SKM-1 treated with dmso at 0.1 percent for 144 hours (cell line): ENCODE measurements at regions not wholly inside any gene's neighbourhood (a gene's known extent, or its start where the extent isn't known, plus 50 kb on each side); places are given as distances from the start of the nearest gene placed in this dataset.

Source experiments
- DNase-seq: peaks from one replicate; lab custom pipeline; 2025; ENCODE audit not compliant: unreplicated experiment; lab: John Stamatoyannopoulos, UW

DNA sequence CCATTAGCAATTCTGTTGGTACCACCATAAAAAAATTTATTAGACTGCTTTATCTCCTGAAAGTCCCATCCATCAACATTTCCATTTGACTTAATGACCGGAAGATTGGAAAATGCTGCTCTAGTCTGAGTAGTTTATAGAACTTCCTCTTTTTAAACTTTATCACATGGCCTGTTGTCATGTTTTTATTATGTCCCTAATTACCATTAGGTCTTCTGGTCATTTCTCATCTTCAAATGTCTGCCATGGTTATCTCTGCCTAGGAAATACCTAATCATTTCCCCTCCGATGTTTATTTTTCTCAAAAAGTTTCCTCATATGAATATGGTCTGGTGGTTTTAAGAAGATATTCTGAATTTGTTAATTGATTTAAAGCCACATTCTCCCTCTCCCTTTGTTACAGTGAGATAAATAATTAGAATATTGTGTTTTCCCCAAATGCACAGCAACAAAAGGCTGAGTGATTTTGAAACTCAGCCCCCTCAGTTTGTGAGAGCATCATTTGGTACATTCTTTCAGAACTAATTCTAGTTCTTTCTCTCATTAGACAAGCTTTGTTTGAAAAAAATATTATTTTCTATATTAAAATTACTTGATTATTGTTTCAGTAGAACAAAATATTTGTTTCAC is 317.1 kb upstream of the ST6GAL2 start:
- no peak for DNase-seq

DNA sequence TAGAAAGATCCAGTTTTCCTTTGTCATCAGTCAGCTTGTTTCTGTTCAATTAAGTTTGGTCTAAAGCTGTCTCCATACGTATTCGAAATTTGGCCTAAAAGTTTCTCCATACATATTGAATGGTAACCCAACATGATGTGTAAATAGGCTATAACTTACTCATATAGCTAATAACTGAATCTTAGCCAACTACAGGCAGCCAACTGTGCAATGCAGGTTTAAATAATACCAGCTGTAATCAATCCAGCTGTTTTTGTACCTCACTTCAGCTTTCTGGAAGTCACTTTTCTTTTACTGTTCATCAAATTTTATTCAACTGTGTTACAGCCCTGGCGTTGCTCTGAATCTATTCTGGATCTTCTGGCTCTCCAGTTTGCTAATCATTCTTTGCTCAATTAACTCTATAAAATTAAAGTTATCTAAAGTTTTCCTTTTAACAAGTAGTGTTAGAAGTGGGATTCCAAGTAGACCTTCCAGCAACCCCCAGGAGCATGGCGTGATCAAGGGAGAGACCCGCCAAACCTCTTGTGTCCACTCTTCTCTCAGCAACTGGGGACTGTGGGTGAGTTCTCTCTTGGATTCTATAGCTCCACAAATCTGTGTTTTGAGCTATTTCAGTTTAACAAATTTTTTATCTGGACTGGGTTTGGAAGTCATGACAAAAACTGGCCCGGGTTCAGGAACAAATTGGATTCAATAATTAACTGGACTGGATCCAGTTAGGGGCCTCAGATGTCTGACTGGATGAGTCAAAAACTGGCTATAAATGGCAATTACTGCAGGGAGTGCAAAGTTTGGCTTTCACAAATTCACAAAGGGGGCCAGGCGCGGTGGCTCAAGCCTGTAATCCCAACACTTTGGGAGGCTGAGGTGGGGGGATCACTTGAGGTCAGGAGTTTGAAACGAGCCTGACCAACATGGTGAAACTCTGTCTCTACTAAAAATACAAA is 329.7 kb upstream of the ST6GAL2 start:
- DNase-seq, result no peak

DNA sequence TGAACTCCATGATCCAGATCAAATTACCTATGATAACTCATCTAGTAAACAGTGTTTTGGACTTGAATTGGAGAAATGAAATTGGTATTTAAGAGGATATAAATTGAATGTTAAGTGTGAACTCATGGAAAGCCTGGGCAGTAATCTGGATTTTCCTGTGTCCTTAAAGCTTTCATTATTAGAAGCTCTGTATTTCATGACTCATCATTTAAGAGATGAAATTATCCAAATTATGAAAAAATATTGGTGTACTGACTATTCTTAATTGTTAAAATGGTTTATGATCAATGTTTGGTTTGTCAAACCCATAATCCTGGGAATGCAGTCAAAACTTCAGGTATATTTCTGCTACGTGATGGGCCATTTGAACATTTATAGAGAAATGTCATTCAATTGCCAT is 332.2 kb upstream of the ST6GAL2 start:
- no peak for DNase-seq

DNA sequence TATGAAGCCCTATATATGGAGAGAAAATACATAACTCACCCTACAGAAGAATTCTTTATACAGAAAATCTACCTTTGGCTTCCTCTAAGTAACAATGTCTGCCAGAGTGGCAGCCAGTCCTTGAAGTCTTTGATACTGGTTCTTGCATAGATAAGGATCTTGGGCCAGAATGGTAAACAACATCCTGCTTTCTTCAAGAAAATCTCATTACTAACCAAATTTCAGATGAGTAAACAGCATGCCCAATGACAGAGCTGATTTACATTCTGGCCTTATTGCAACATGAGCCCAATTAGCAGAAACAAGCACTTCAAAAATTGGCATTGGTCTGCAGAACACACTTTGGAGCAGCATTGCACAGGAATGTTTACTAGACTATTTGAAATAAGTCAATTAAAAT is 336.5 kb upstream of the ST6GAL2 start:
- no peak for DNase-seq

DNA sequence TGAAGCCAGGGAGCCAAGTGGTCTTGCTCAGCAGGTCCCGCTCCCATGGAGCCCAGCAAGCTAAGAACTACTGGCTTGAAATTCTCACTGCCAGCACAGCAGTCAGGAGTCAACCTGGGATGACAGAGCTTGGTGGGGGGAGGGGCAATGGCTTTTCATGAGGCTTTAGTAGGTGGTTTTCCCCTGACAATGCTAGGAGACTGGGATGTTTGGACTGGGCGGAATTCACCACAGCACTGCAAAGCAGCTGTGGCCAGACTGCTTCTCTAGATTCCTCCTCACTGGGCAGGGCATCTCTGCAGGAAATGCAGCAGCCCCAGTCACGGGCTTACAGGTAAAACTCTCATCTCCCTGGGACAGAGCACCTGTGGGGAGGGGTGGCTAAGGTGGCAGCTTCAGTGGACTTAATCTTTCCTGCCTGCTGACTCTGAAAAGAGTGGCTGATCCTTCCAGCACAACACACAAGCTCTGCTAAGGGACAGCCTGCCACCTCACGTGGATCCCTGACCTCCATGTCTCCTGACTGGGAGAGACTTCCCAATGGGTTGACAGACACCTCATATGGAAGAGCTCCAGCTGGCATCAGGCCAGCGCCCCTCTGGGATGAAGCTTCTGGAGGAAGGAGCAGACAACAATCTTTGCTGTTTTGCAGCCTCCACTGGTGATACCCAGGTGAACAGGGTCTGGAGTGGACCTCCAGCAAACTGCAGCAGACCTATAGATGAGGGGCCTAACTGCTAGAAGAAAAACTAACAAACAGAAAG is 349.7 kb upstream of the ST6GAL2 start:
- DNase-seq, result no peak

DNA sequence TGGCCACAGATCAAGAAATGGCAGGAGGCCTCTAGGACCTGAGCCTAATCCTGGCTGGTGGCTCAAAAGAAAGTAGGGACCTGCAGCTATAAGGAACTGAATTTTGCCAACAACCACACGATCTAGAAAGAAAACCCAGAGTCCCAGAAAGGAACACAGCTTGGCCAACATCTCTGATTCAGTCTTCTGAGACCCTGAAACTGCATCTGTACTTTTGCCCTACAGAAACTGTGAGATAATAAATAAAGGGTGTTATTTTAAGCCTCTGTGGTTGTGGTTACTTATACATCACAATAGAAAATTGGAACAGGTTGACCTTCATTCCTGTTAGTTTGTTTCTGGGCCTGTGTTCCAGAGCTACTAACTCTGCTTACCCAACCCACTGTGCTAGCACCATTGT is 356.8 kb upstream of the ST6GAL2 start:
- DNase-seq, result no peak

DNA sequence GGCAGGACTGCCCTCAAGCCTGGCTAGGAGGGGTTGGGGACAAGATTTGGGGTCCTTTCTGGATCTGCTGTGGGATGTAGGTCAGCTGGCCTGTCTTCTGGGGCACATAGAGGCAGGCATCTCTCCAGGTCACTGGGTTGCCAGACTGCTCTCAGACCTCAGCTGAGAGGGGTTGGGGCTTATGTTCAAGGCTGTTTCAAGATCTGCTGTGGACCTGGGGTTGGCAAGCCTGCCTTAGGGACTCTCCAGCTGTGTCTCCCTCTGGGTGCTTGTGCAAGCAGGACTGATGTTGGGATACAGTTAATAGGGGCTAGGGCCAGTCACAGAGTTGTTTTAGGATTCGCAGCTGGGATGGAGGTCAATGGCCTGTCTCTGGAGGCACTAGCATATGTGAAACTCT is 363.0 kb upstream of the ST6GAL2 start:
- no peak for DNase-seq

DNA sequence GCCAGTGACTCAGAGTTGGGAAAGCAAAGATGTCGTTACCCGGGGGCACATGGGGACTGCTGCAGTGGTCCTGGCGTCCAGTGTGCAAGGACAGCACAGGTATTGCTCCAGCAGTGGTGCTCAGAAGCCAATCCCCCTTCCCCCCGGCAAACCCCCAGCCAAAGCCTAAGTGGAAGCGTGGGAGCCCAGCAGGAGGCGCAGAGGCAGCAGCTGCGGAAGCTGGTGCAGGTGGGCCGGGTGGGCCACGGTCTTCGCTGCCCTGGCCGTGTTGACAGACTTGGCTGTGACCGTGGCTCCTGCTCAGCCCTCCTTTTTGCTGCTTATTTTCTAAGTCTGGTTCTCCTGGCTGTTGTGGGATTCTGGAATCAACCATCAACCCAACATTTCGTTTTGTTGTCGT is 369.8 kb upstream of the ST6GAL2 start:
- no peak for DNase-seq

DNA sequence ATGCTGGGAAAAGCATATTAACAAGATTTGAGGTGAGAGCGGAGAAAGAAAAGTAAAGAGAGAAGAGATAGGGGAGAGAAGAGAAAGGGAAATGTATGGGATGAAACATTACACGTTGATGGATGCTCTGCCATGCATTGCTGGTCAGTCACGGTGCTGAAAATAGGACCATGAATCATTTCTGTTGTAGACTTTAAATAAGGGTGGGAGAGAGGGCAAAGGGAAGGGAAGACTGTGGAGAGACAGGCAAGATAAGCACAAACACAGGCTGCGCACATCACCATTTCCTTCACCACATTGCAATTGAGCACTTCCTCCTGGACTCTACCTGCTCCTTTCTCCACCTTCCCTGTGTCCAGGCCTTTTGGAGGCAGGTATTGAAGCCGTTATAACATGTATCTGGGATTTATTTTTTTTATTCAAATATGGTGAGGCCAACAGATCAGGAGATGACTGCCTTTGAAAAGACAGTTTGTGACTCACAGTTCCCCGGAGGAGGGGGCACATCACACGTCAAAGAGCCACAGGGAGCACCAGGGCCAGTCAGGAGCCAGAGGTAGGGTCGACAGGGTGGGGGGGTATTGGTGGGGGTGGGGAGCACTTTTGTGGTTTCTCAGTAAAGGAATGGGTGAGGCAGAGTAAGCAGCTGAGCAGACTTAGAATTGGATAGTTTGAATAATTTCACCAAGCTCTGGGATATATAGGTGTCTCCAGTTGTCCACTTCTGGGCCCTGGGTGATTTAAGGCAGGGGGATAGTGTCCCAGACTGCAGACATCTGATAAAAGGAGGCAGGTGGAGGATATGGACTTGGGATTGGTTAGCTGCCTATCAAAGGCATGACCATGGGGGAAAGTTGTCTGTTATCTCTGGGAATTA is 372.8 kb upstream of the ST6GAL2 start:
- DNase-seq, result no peak

DNA sequence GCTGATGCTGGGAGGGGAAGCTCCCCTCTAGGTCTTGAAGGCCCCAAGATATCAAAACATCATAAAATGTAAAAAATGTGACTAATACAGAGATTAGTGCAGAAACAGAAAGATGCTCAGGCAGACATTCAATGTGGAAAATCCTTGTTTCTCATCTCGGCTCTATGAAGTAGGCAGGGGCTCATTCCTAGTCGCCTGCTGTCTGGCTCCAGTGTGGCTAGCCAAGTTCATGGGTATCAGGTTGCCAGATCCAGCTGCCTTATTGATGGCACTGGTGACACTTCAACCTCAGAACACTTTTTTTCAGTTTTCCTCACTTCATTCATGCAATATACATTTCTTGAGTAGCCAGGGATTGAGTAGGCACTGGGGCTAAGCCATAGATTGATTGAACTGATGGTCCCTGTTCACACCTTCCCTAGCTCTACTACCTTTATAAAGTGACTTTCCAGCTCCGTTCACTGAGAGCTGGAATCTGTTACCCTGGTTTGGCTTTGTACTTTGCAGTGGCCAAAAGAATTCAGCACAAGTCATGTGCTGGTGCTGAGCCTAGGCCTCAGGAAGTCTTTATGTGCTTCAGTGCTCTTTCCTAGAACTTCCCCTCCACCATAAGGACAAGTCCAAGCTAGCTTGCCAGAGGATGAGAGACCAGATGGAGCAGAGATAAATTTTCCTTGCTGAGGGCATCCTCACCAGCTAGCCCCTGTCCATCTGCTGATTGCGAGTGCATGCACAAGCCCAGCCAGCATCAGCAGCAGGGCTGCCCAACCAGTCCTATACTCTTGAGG is 373.6 kb upstream of the ST6GAL2 start:
- no peak for DNase-seq

DNA sequence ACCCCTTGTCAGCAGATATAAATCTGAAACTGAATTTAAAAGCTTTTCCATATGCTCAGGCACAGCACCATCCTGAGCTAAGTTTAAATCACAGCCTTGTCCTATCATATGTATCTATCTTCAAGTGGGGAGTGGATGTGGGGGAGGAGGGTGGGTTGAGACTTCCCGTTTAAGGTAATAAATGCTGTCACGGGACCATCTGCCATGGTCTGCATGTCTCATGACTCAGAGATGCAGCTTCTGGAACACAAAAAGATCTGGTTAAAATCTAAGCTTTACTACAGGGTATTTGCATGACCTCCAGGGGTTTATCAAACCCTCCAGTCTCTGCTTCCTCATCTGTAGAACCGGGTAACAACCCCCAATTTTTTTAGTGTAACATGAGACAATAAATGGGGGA is 377.7 kb upstream of the ST6GAL2 start:
- DNase-seq, result no peak

DNA sequence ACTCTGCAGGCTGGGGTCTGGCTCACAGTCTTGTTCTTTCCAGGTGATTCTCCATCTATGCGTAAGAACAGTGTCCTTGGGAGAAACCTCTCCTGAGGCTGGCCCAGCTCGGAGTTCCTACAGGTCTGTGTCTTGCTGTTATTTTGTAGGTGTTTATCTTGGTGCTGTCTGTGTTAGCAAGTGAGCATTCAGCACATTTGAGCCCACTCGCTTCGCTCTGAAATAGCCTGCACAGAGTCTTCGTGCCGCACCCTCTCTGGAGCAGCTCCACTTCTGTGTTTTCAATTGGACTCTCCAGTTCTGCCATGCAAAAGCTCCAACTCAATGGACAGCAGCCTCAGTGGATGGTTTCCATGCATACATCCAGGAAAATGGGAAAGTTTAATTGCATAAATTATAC is 378.2 kb upstream of the ST6GAL2 start:
- no peak for DNase-seq

DNA sequence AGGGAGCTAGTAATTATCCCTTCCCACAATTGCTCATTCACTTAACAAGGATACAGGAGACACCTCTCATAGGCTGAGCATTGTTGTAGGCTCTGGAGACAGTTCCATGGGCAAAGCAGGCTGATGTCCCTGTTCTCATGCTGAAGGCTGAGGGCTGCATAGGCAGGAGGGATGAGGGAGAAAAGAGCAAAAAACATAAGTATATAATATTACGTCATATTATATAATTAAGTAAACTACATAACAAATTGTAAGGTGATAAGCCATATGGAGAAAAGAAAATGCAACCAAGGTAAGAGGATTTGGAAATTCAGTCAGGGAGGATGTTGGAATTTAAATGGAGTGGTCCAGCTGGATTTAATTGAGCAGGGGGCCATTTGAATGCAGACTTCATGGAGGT is 380.6 kb upstream of the ST6GAL2 start:
- DNase-seq, result no peak

DNA sequence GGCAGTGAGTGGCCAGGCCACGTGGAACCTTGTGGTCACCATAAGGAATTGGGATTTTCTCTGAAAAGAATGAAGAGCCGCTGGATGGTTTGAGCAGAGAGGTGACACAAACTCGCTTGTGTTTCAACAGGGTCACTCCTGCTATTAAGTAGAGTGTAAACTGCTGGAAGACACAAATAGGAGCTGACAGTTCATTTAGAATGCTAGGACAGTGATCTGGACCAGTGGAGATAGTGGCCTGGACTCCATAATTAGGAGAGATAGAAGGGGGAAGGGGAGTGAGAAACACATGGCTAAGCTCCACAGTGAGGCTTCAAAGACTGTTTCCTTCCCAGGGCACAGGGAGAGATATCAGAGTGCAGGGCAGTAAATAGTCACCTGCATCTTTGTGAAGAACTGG is 381.1 kb upstream of the ST6GAL2 start:
- no peak for DNase-seq

DNA sequence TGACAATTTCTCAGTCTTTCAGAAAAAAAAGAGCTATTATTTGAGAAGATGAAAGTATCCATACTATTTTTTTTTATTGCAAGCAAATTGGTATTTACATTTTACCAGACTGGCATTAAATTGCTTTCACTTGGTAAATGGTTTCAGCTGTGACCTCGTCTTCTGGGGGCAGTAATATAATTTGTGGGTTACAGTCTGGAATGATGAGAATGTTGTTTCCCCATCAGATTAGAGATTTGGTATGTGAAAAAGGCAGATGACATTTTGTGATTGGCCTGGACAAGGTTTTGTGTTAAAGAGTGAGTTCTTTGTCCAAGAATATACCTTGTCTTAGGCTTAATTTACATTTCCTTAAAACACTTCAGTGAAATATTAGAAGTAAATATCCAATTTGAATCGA is 390.1 kb upstream of the ST6GAL2 start:
- DNase-seq, result no peak

DNA sequence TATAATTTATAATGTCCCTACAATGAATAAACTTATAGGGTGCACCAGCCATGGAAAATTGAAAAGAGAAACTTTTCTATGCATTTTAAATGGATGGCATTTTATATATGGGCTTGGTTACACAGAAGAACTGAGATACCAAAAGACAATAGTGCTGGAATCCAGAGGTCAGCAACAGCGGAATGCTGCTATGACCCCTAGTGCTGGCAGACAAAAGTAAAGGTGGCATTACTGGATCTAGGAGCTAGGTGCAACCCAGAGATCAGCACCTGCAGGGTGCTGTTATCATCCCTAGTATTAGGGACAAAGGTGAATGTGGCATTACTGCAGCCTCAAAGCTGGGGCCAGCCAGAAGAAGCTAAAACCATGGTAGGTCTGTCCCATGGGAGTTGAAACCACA is 392.7 kb upstream of the ST6GAL2 start:
- DNase-seq, result no peak

DNA sequence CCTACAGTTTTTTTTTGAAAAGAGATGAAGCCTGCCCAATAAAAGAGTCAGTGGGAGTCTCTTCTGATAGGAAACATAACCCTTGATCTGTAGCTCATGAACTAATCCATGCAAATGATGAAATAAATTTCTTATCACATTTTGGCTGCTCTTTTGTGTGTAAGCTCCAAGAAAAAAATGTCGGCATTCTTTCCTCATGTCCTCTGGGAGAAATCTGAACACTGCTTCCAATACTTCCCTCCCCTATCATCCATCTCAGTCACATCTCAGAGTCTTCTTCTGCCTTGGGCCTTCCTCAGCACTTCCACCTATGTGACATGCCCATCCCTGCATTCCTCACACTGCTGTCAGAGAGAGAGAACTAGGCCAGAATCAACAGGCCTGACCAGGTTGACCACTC is 395.7 kb upstream of the ST6GAL2 start:
- DNase-seq, result no peak

DNA sequence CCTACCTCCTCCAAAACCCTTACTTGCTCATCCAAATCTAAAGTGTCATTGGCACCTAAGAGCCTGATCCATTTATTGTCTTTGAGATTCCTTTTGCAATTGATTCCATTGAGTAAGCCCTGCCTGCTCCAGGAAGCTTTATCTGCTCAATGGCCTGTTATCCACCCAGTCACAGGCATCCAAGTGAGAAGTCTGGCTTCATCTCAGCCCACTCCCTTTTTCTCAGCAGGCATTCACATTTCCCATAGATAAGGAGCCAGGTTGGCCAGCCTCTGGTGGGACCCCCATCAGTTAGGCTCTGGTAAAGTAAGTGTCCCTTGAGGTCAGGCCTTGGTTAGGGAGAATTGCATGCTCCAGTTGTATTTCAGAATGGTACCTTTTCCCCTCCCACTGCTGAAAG is 396.2 kb upstream of the ST6GAL2 start:
- no peak for DNase-seq

DNA sequence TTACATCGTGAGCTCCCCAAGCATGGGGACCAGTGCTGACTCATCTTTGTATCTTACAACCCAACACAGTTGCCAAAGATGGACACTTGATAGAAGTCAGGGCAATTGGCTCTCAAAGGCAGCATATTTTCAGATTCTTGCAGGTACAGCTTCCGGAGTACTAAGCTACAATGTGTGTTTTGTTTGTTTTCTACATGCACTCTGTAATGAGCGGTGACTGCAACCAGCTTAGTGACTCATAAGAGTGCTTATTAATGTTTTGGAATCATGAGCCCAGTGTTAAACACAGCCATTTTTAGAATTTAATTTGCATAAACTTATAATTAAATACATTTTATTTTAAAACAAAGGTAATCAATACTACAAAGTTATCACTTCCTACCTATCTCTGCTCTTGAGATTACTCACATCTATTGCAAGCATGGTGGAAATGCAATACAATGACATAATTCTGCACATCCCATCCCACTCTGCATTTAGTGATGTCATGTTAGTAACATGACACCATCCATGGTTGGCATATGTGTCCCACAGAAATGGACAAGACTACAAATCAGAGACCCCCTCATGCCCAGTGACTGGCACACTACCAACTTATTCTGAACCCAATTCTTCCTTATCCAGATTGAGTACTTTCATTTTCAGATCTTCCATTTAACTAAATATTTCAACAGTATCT is 399.8 kb upstream of the ST6GAL2 start:
- DNase-seq, result no peak

DNA sequence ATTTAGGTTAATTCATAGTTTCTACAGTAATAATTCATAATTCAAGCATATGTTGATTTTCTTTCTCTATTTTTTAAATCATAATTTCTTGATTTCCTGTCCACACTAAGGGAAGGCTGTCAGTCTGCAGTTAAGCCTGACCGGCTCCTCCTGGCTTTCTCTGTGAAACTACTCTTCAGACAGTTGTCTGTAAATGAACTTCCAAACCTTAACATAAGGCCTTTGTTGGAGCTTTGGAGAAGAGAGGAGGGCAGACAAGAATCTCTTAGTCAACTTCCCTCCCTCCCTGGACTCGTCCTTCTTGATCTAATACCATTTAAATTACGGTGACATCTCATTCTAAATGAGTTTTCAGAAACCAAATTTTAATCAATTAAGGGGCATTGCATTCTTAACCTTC is 404.1 kb upstream of the ST6GAL2 start:
- no peak for DNase-seq
